ENCODE measurements at regions not wholly inside any gene's neighbourhood (a gene's known extent, or its start where the extent isn't known, plus 50 kb on each side); places are given as distances from the start of the nearest gene placed in this dataset.

DNA sequence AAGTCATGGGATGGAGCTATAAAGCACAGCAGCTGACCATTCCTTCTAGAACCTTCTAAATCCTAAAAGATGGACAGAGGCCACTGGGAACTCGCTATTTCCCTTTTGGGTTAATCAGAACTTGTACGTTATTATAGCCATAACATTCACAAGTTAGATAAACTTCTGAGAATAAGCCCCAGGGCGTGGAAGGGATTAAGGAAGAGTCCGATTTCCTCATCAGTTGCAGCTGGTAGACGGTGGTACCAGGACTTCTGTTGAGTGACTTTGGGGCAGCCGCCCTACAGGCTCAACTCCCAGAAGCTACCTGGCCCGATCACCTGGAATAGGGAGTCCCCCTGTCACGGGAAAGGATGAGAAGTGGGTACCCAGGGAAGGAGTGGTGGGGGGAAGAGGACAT is 370.1 kb upstream of the ZFHX3 start (continued):
- TF ChIP-seq, protein P1, sequence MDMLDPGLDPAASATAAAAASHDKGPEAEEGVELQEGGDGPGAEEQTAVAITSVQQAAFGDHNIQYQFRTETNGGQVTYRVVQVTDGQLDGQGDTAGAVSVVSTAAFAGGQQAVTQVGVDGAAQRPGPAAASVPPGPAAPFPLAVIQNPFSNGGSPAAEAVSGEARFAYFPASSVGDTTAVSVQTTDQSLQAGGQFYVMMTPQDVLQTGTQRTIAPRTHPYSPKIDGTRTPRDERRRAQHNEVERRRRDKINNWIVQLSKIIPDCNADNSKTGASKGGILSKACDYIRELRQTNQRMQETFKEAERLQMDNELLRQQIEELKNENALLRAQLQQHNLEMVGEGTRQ (IDR thresholded peaks at IDR 0.05; ENCODE audit: low read length) = no peak
- no peak for TF ChIP-seq MAFK (IDR thresholded peaks at IDR 0.05; ENCODE audit: low read depth, low read length)
- TF ChIP-seq, protein P2, sequence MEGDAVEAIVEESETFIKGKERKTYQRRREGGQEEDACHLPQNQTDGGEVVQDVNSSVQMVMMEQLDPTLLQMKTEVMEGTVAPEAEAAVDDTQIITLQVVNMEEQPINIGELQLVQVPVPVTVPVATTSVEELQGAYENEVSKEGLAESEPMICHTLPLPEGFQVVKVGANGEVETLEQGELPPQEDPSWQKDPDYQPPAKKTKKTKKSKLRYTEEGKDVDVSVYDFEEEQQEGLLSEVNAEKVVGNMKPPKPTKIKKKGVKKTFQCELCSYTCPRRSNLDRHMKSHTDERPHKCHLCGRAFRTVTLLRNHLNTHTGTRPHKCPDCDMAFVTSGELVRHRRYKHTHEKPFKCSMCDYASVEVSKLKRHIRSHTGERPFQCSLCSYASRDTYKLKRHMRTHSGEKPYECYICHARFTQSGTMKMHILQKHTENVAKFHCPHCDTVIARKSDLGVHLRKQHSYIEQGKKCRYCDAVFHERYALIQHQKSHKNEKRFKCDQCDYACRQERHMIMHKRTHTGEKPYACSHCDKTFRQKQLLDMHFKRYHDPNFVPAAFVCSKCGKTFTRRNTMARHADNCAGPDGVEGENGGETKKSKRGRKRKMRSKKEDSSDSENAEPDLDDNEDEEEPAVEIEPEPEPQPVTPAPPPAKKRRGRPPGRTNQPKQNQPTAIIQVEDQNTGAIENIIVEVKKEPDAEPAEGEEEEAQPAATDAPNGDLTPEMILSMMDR (IDR thresholded peaks at IDR 0.05; ENCODE audit: control extremely low read depth in 1 of 3, insufficient read depth in 1 of 3, low read depth in 1 of 3, low read length in 3 of 3) = no peak

All from H1 (cell line).